HEK293 (cell line): ENCODE measurements at regions not wholly inside any gene's neighbourhood (a gene's known extent, or its start where the extent isn't known, plus 50 kb on each side); places are given as distances from the start of the nearest gene placed in this dataset.

ENCODE experiments used
- CTCF ChIA-PET: fragments of 350-600 bp; formaldehyde crosslinking; extraction: SDS; loops from one replicate; lab custom pipeline; 2021; ENCODE audit warnings: antibody characterized with exemption; lab: Yijun Ruan, JAX
- POLR2A ChIA-PET: fragments of 300-600 bp; formaldehyde crosslinking; extraction: SDS; loops from one replicate; lab custom pipeline; 2020; ENCODE audit warnings: antibody characterized with exemption, inconsistent platforms; lab: Yijun Ruan, JAX
- H3K27ac ChIP-seq: fragments of 200-500 bp; sonication (Bioruptor generic); 2 replicates; pipeline ENCODE4 v1.5.1; 2014; ENCODE audit warnings: low read depth, low read length, control low read depth, inconsistent platforms; ENCODE audit errors: extremely low read depth
- H3K36me3 ChIP-seq, 2 experiments: fragments of 200-500 bp in 1 of 2; sonication (Bioruptor generic) in 1 of 2; 1 replicate in 1 of 2; 2 replicates in 1 of 2; pipeline ENCODE4 v1.5.1; 2014 to 2017; ENCODE audit warnings: inconsistent platforms in 2 of 2, low read length in 2 of 2; ENCODE audit not compliant: control insufficient read depth in 2 of 2, insufficient read depth in 1 of 2
- H3K4me1 ChIP-seq: fragments of 200-500 bp; sonication (Bioruptor generic); 2 replicates; pipeline ENCODE4 v1.5.1; 2014; ENCODE audit warnings: mild to moderate bottlenecking, low read length, inconsistent platforms; ENCODE audit not compliant: control insufficient read depth, insufficient read depth
- H3K4me3 ChIP-seq: 2 replicates; pipeline ENCODE4 v1.5.1; 2011; ENCODE audit warnings: low read depth, mild to moderate bottlenecking, control low read depth, low read length, moderate library complexity
- H3K9me3 ChIP-seq: fragments of 200-500 bp; sonication (Bioruptor generic); 2 replicates; pipeline ENCODE4 v1.5.1; 2014; ENCODE audit warnings: low read depth, low read length, inconsistent platforms; ENCODE audit not compliant: control insufficient read depth, insufficient read depth
- BCL11B ChIP-seq: fragments of 450-650 bp; formaldehyde crosslinking; IDR thresholded peaks from 2 replicates; pipeline ENCODE4 v1.5.1; 2016; ENCODE audit warnings: low read depth, missing biosample characterization, missing genetic modification characterization
- INSM2 ChIP-seq: fragments of 450-650 bp; formaldehyde crosslinking; IDR thresholded peaks from 2 replicates; pipeline ENCODE4 v1.5.1; 2016; ENCODE audit warnings: missing biosample characterization, missing genetic modification characterization
- KLF8 ChIP-seq: fragments of 450-650 bp; formaldehyde crosslinking; IDR thresholded peaks from 2 replicates; pipeline ENCODE4 v1.5.1; 2016; ENCODE audit warnings: missing biosample characterization, missing genetic modification characterization
- OSR2 ChIP-seq: fragments of 450-650 bp; formaldehyde crosslinking; IDR thresholded peaks from 2 replicates; pipeline ENCODE4 v1.5.1; 2016; ENCODE audit warnings: missing biosample characterization, missing genetic modification characterization
- PATZ1 ChIP-seq: fragments of 450-650 bp; formaldehyde crosslinking; IDR thresholded peaks from 2 replicates; pipeline ENCODE4 v1.5.1; 2016; ENCODE audit warnings: missing biosample characterization, missing genetic modification characterization
- PRDM10 ChIP-seq: fragments of 450-650 bp; formaldehyde crosslinking; IDR thresholded peaks from 2 replicates; pipeline ENCODE4 v1.5.1; 2016; ENCODE audit warnings: missing biosample characterization, missing genetic modification characterization
- REPIN1 ChIP-seq: fragments of 450-650 bp; formaldehyde crosslinking; IDR thresholded peaks from 2 replicates; pipeline ENCODE4 v1.5.1; 2017; ENCODE audit warnings: missing biosample characterization, missing genetic modification characterization, low read depth
- SP2 ChIP-seq: fragments of 450-650 bp; formaldehyde crosslinking; IDR thresholded peaks from 2 replicates; pipeline ENCODE4 v1.5.1; 2016; ENCODE audit warnings: missing biosample characterization, missing genetic modification characterization
- ZBTB48 ChIP-seq: fragments of 450-650 bp; formaldehyde crosslinking; IDR thresholded peaks from 2 replicates; pipeline ENCODE4 v1.5.1; 2016; ENCODE audit warnings: missing biosample characterization, missing genetic modification characterization
- ZIC2 ChIP-seq: fragments of 450-650 bp; formaldehyde crosslinking; IDR thresholded peaks from 2 replicates; pipeline ENCODE4 v1.5.1; 2016; ENCODE audit warnings: missing biosample characterization, missing genetic modification characterization
- ZNF394 ChIP-seq: fragments of 450-650 bp; formaldehyde crosslinking; IDR thresholded peaks from 2 replicates; pipeline ENCODE4 v1.5.1; 2016; ENCODE audit warnings: missing biosample characterization, missing genetic modification characterization, mild to moderate bottlenecking, moderate library complexity, borderline replicate concordance
- ZNF518A ChIP-seq: fragments of 450-650 bp; formaldehyde crosslinking; conservative IDR thresholded peaks from 2 replicates; pipeline ENCODE4 v1.5.1; 2016; ENCODE audit warnings: low read depth, missing biosample characterization, missing genetic modification characterization
- ZNF596 ChIP-seq: fragments of 450-650 bp; IDR thresholded peaks from 2 replicates; pipeline ENCODE4 v1.5.0; 2018; ENCODE audit warnings: missing biosample characterization, mild to moderate bottlenecking, missing genetic modification characterization, moderate library complexity
- ZNF624 ChIP-seq: fragments of 450-650 bp; formaldehyde crosslinking; IDR thresholded peaks from 2 replicates; pipeline ENCODE4 v1.5.1; 2017; ENCODE audit warnings: missing biosample characterization, missing genetic modification characterization
- ZNF747 ChIP-seq: fragments of 450-650 bp; formaldehyde crosslinking; IDR thresholded peaks from 2 replicates; pipeline ENCODE4 v1.5.1; 2016; ENCODE audit warnings: missing biosample characterization, missing genetic modification characterization
- ZNF830 ChIP-seq: fragments of 450-650 bp; IDR thresholded peaks from 2 replicates; pipeline ENCODE4 v1.5.0; 2018; ENCODE audit warnings: missing biosample characterization, missing genetic modification characterization, low read depth, mild to moderate bottlenecking, moderate library complexity
- ZNF837 ChIP-seq: fragments of 450-650 bp; formaldehyde crosslinking; IDR thresholded peaks from 2 replicates; pipeline ENCODE4 v1.5.1; 2016; ENCODE audit warnings: missing biosample characterization, missing genetic modification characterization
- TF ChIP-seq, protein P1 (sequence below): fragments of 450-650 bp; formaldehyde crosslinking; IDR thresholded peaks from 2 replicates; pipeline ENCODE4 v1.5.1; 2016; ENCODE audit warnings: missing biosample characterization, missing genetic modification characterization
- TF ChIP-seq, protein P2 (sequence below): fragments of 450-650 bp; formaldehyde crosslinking; IDR thresholded peaks from 2 replicates; pipeline ENCODE4 v1.5.1; 2017; ENCODE audit warnings: missing biosample characterization, missing genetic modification characterization

DNA sequence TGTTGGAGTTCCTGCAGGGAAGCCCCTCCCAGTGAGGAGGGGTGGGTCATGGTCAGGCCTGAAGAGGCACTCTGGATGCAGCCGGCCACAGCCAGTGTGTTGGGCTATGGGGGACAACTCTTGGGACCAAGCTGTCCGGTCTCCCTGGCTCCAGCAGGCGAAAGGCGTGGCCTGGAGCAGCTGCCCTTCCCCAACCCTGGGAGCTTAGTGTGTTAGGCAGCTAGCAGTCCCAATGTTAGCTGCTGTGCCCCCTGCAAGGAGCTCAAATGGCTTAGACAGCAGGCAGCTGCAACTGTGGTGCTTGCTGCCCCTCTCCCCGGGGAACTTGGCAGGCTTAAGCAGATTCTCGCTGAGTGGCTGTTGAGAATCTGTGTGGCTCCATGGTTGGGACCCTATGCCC is 67.5 kb upstream of the ACTBL2 start:
- Histone ChIP-seq H3K4me3 (no peak overlapping the region), H3K4me1 (no peaks in the 10 kb centered on the region), H3K27ac (no peak overlapping the region), H3K36me3 (no peaks in the 10 kb centered on the region), H3K9me3 (no peaks in the 10 kb centered on the region)
- CTCF ChIA-PET: no interaction called here
- TF ChIP-seq, protein P1, sequence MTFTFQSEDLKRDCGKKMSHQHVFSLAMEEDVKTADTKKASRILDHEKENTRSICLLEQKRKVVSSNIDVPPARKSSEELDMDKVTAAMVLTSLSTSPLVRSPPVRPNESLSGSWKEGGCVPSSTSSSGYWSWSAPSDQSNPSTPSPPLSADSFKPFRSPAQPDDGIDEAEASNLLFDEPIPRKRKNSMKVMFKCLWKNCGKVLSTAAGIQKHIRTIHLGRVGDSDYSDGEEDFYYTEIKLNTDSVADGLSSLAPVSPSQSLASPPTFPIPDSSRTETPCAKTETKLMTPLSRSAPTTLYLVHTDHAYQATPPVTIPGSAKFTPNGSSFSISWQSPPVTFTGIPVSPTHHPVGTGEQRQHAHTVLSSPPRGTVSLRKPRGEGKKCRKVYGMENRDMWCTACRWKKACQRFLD (tag by site-specific recombination): no peak
- TF ChIP-seq INSM2 (tag by site-specific recombination): no peak
- peak; percentile 81 for TF ChIP-seq ZIC2 (tag by site-specific recombination)
- no peak for TF ChIP-seq ZNF830
- TF ChIP-seq ZNF596: no peak
- no peak for TF ChIP-seq ZNF624 (tag by site-specific recombination)
- POLR2A ChIA-PET: no interaction called here

- TF ChIP-seq ZNF837: no peak
- TF ChIP-seq SP2 (tag by site-specific recombination): no peak
- no peak for TF ChIP-seq BCL11B (tag by site-specific recombination)
- no peak for TF ChIP-seq ZBTB48 (tag by site-specific recombination)
- TF ChIP-seq OSR2 (tag by site-specific recombination): no peak
- TF ChIP-seq KLF8 (tag by site-specific recombination): no peak
- TF ChIP-seq REPIN1: no peak
- TF ChIP-seq, protein P2, sequence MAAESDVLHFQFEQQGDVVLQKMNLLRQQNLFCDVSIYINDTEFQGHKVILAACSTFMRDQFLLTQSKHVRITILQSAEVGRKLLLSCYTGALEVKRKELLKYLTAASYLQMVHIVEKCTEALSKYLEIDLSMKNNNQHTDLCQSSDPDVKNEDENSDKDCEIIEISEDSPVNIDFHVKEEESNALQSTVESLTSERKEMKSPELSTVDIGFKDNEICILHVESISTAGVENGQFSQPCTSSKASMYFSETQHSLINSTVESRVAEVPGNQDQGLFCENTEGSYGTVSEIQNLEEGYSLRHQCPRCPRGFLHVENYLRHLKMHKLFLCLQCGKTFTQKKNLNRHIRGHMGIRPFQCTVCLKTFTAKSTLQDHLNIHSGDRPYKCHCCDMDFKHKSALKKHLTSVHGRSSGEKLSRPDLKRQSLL (tag by site-specific recombination): no peak
- no peak for TF ChIP-seq PATZ1 (tag by site-specific recombination)
- TF ChIP-seq ZNF747 (tag by site-specific recombination): no peak
- no peak for TF ChIP-seq ZNF394 (tag by site-specific recombination)
- TF ChIP-seq ZNF518A (tag by site-specific recombination): no peak
- no peak for TF ChIP-seq PRDM10 (tag by site-specific recombination)
- CTCF ChIA-PET: no interaction called here
- POLR2A ChIA-PET: no interaction called here
Measured at GRCh38 chr5:57549566-57549965, 67.0 kb upstream of the ACTBL2 start.

More at GRCh38 chr5:57549566-57549965, 67.0 kb upstream of the ACTBL2 start:
- H3K27ac ChIP-seq: no peak overlapping the region
- H3K36me3 ChIP-seq: no peaks in the 10 kb centered on the region
- H3K4me1 ChIP-seq: no peaks in the 10 kb centered on the region
- no peak overlapping the region for H3K4me3 ChIP-seq
- no peaks in the 10 kb centered on the region for H3K9me3 ChIP-seq
